ENCODE measurements at regions not wholly inside any gene's neighbourhood (a gene's known extent, or its start where the extent isn't known, plus 50 kb on each side); places are given as distances from the start of the nearest gene placed in this dataset.

DNA sequence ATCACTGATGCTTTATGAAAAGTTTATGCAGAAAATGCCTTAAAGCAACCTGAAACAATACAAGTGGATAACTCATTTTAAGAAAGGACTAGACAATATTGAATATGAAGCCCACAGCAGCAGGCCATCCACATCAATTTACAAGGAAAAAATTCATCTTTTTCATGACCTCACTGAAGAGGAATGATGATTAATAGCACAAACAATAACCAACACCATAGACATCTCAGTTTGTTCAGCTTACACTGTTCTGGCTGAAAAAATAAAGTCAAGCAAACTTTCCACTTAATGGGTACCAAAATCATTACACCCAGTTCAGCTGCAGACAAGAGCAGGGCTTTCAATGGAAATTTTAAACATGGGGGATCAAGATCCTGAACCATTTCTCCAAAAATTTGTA, 380.6 kb upstream of the NEGR1 start:
- Histone ChIP-seq H3K36me3 (replicated peaks in 1 of 2; ENCODE audit: control insufficient read depth in 1 of 2, insufficient read depth in 2 of 2, low read length in 2 of 2) (no peaks in the 10 kb centered on the region), H3K4me1 (ENCODE audit: control insufficient read depth in 1 of 2, insufficient read depth in 2 of 2, low read length in 2 of 2) (no peaks in the 10 kb centered on the region), H3K27ac (ENCODE audit: low read depth in 1 of 2, low read length in 2 of 2) (no peak overlapping the region), H3K79me2 (ENCODE audit: insufficient read depth, low read length) (no peaks in the 10 kb centered on the region), H3K9me3 (replicated peaks in 1 of 2; ENCODE audit: control insufficient read depth in 1 of 2, insufficient read depth in 1 of 2, low read length in 2 of 2) (no peaks in the 10 kb centered on the region), H2AFZ (ENCODE audit: insufficient read depth, low read depth, low read length, poor library complexity, severe bottlenecking) (no peak overlapping the region), H3K9ac (ENCODE audit: insufficient read depth, low read length, poor library complexity, severe bottlenecking) (no peak overlapping the region), H4K20me1 (ENCODE audit: insufficient read depth, low read length) (no peaks in the 10 kb centered on the region), H3K4me3 (replicated peaks in 1 of 3; ENCODE audit: low read depth in 2 of 3, low read length in 3 of 3) (no peak overlapping the region), H3K27me3 (ENCODE audit: control insufficient read depth in 2 of 2, insufficient read depth in 2 of 2, low read length in 2 of 2) (no peaks in the 10 kb centered on the region), H3K4me2 (replicated peaks; ENCODE audit: extremely low read depth, low read length, poor library complexity, severe bottlenecking) (no peak overlapping the region)
- intact Hi-C loops (cut with micrococcal nuclease) = no loop called here
- Mint-ChIP-seq H3K4me3 (no peak overlapping the region), H3K27ac (no peak overlapping the region), H3K27me3 (ENCODE audit: low read depth in 3 of 3) (peaks cover 0 to 1% (median 0%) of the 10 kb centered on the region in 3 donors), H3K4me1 (no peaks in the 10 kb centered on the region), H3K9me3 (peaks cover 0 to 7% (median 2%) of the 10 kb centered on the region in 7 donors), H3K36me3 (no peaks in the 10 kb centered on the region)
- no peak for DNase-seq
- TF ChIP-seq, protein P1, sequence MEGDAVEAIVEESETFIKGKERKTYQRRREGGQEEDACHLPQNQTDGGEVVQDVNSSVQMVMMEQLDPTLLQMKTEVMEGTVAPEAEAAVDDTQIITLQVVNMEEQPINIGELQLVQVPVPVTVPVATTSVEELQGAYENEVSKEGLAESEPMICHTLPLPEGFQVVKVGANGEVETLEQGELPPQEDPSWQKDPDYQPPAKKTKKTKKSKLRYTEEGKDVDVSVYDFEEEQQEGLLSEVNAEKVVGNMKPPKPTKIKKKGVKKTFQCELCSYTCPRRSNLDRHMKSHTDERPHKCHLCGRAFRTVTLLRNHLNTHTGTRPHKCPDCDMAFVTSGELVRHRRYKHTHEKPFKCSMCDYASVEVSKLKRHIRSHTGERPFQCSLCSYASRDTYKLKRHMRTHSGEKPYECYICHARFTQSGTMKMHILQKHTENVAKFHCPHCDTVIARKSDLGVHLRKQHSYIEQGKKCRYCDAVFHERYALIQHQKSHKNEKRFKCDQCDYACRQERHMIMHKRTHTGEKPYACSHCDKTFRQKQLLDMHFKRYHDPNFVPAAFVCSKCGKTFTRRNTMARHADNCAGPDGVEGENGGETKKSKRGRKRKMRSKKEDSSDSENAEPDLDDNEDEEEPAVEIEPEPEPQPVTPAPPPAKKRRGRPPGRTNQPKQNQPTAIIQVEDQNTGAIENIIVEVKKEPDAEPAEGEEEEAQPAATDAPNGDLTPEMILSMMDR (IDR thresholded peaks at IDR 0.05) = no peak

DNA sequence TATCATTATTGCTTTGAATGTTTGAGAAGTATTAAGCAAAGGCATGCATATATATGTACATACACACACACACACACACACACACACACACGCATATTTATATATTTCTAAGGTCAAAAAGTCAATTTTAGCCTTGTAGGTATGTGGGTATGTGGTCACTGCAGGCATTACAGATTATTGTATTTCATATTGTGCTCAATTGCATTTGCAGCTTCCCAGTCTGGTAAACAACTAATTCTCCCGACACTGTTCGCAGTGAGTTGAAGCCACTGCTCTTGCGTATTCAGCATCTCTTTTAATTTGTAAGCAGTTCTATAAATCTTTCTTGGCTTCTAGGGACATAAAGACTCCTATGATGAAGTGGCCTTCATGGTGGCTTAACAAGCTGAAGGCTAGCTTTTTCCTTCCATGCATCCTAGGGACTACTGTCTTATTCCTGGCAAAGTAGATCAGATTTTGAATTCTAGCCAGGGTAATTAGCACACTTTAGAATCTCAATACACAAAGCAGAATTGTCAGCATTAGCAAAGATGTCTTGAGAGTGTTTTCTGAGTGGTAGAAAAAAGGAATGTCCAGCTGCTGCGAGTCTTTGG, 368.6 kb upstream of the NEGR1 start:
- Histone ChIP-seq H3K9me3 (replicated peaks in 1 of 2; ENCODE audit: control insufficient read depth in 1 of 2, insufficient read depth in 1 of 2, low read length in 2 of 2) (peaks cover 0 to 10% of the 10 kb centered on the region in 2 donors), H4K20me1 (ENCODE audit: insufficient read depth, low read length) (no peaks in the 10 kb centered on the region), H3K4me1 (ENCODE audit: control insufficient read depth in 1 of 2, insufficient read depth in 2 of 2, low read length in 2 of 2) (no peaks in the 10 kb centered on the region), H3K36me3 (replicated peaks in 1 of 2; ENCODE audit: control insufficient read depth in 1 of 2, insufficient read depth in 2 of 2, low read length in 2 of 2) (no peaks in the 10 kb centered on the region), H3K4me3 (replicated peaks in 1 of 3; ENCODE audit: low read depth in 2 of 3, low read length in 3 of 3) (no peak overlapping the region), H3K9ac (ENCODE audit: insufficient read depth, low read length, poor library complexity, severe bottlenecking) (no peak overlapping the region), H3K27me3 (ENCODE audit: control insufficient read depth in 2 of 2, insufficient read depth in 2 of 2, low read length in 2 of 2) (no peaks in the 10 kb centered on the region), H3K27ac (ENCODE audit: low read depth in 1 of 2, low read length in 2 of 2) (no peak overlapping the region), H3K4me2 (replicated peaks; ENCODE audit: extremely low read depth, low read length, poor library complexity, severe bottlenecking) (no peak overlapping the region), H2AFZ (ENCODE audit: insufficient read depth, low read depth, low read length, poor library complexity, severe bottlenecking) (no peak overlapping the region), H3K79me2 (ENCODE audit: insufficient read depth, low read length) (no peaks in the 10 kb centered on the region)
- no peak overlapping the region for H3K4me3 Mint-ChIP-seq
- intact Hi-C loops (cut with micrococcal nuclease) = no loop called here
- DNase-seq = no peak
- H3K36me3 Mint-ChIP-seq = no peaks in the 10 kb centered on the region
- no CpG with 5 or more reads among the region's 5 CpGs for WGBS (ENCODE audit: insufficient coverage)
- H3K9me3 Mint-ChIP-seq = peaks cover 0 to 11% (median 5%) of the 10 kb centered on the region in 7 donors
- no peaks in the 10 kb centered on the region for H3K4me1 Mint-ChIP-seq
- peaks cover 0 to 2% (median under 1%) of the 10 kb centered on the region in 3 donors for H3K27me3 Mint-ChIP-seq (ENCODE audit: low read depth in 3 of 3)
- no peak overlapping the region for H3K27ac Mint-ChIP-seq
- TF ChIP-seq, protein P1 (IDR thresholded peaks at IDR 0.05) = no peak
